Esophagus muscularis mucosa (tissue), 3 donors: ENCODE measurements at regions not wholly inside any gene's neighbourhood (a gene's known extent, or its start where the extent isn't known, plus 50 kb on each side); places are given as distances from the start of the nearest gene placed in this dataset.

Experiments
- CTCF ChIP-seq, 3 experiments: fragments of 200-600 bp in 2 of 3; fragments of 450-650 bp in 1 of 3; sonication (generic) in 2 of 3; IDR thresholded peaks; one replicate each; pipeline ENCODE4 v1.5.1; 2017 to 2019; ENCODE audit warnings: antibody characterized with exemption in 3 of 3, mild to moderate bottlenecking in 2 of 3, moderate library complexity in 1 of 3
- POLR2A ChIP-seq: fragments of 450-650 bp; IDR thresholded peaks from one replicate; pipeline ENCODE4 v1.6.1; 2017; ENCODE audit warnings: antibody characterized with exemption, moderate library complexity, mild to moderate bottlenecking, low read depth
- POLR2AphosphoS5 ChIP-seq, 2 donors: sonication (generic); formaldehyde crosslinking; IDR thresholded peaks; one replicate each; pipeline ENCODE4 v1.6.1; 2017; ENCODE audit warnings: antibody characterized with exemption in 2 of 2

- no peak for TF ChIP-seq CTCF (IDR thresholded peaks at IDR 0.05)
- TF ChIP-seq POLR2A = no peak
- TF ChIP-seq POLR2AphosphoS5 (IDR thresholded peaks at IDR 0.05) = no peak
These were observed 143.9 kb upstream of the LYZL2 start for GRCh38 chr10:30773501-30773900.
